ENCODE measurements at regions not wholly inside any gene's neighbourhood (a gene's known extent, or its start where the extent isn't known, plus 50 kb on each side); places are given as distances from the start of the nearest gene placed in this dataset.

DNA sequence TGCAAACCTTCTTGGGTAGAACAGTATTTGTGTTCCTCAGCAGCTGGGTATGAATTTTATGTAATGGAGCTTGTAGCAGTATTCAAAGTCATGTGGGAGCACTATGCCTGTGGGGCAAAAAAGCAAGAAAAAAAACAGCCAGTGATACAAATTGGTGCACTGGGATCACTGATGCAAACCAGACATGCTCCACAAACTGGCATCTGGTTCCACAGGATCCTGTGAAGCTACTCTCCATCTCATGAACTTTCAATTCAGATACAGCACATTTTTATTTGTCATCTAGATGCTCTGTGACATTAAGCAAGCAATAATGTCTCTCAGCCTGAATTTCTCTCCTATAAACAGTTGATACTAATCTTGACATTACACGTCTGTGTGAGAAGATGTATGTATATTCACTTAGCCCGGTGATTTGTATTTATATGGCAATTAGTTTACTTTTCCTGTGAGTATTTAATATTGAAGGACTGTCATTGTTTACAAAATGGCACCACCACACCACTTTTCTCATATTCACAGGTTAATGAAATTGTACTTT lies 208.5 kb upstream of the GRIA4 start:
- TF ChIP-seq FOXP2 (optimal IDR thresholded peaks at IDR 0.05; ENCODE audit: control extremely low read depth, extremely low read length, insufficient read depth) (no peak), POLR2AphosphoS5 (IDR thresholded peaks at IDR 0.05; ENCODE audit: borderline replicate concordance, low read depth, low read length) (no peak), EZH2 (IDR thresholded peaks at IDR 0.05) (no peak)
- Histone ChIP-seq H3K9me3 (ENCODE audit: low read depth, low read length) (no peaks in the 10 kb centered on the region), H3K9ac (ENCODE audit: insufficient read length) (no peak overlapping the region), H3K4me3 (no peak overlapping the region), H3K27ac (no peak overlapping the region), H3K36me3 (ENCODE audit: insufficient read depth, low read length) (no peaks in the 10 kb centered on the region)
- no peak for DNase-seq (ENCODE audit: low read depth, low spot score)

DNA sequence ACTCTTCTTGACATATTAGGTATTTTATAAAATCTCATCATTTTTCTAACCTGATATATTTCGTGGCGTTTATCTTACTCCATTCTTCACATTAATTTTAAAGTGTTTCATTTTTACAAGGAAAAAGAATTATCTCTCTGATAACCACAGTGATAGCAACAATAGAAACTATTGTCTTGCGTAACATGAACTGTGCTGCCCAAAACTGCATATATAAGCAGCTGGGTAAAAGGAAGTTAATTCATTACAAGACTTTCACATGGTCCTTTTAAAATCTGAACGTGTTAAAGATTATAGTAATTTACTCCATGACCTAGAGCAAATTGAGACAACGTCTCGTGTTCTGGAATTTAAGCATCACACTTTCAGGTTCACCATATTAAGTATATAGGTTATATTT lies 210.4 kb upstream of the GRIA4 start:
- Histone ChIP-seq H3K27ac (no peak overlapping the region), H3K9me3 (ENCODE audit: low read depth, low read length) (no peaks in the 10 kb centered on the region), H3K4me3 (no peak overlapping the region), H3K9ac (ENCODE audit: insufficient read length) (no peak overlapping the region), H3K36me3 (ENCODE audit: insufficient read depth, low read length) (no peaks in the 10 kb centered on the region)
- no peak for DNase-seq (ENCODE audit: low read depth, low spot score)
- TF ChIP-seq FOXP2 (optimal IDR thresholded peaks at IDR 0.05; ENCODE audit: control extremely low read depth, extremely low read length, insufficient read depth) (no peak), POLR2AphosphoS5 (IDR thresholded peaks at IDR 0.05; ENCODE audit: borderline replicate concordance, low read depth, low read length) (no peak), EZH2 (IDR thresholded peaks at IDR 0.05) (no peak)

DNA sequence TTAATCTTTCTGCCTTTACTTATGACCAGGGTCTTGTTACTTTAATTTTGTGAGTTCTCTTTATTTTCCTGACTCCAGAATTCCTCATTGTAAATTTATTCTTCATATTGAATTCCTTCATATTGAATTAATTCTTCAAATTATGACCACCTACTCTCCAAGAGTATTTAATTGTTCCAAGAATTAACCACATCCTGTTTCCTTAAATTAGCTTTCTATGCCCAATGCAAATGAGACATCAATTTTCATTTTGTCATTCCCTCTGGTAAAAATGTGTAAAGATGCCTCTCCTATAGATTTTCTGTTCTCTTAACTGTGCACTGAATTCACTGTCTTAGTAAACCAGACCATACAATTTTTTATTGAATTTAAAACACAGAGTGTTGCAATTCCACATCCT lies 211.2 kb upstream of the GRIA4 start:
- peak; percentile 51 for DNase-seq (ENCODE audit: low read depth, low spot score)
- Histone ChIP-seq H3K4me3 (no peak overlapping the region), H3K27ac (no peak overlapping the region), H3K36me3 (ENCODE audit: insufficient read depth, low read length) (no peaks in the 10 kb centered on the region), H3K9ac (ENCODE audit: insufficient read length) (no peak overlapping the region), H3K9me3 (ENCODE audit: low read depth, low read length) (no peaks in the 10 kb centered on the region)
- TF ChIP-seq FOXP2 (optimal IDR thresholded peaks at IDR 0.05; ENCODE audit: control extremely low read depth, extremely low read length, insufficient read depth) (no peak), EZH2 (IDR thresholded peaks at IDR 0.05) (no peak), POLR2AphosphoS5 (IDR thresholded peaks at IDR 0.05; ENCODE audit: borderline replicate concordance, low read depth, low read length) (no peak; the same call in 1 of the 2 replicates)

DNA sequence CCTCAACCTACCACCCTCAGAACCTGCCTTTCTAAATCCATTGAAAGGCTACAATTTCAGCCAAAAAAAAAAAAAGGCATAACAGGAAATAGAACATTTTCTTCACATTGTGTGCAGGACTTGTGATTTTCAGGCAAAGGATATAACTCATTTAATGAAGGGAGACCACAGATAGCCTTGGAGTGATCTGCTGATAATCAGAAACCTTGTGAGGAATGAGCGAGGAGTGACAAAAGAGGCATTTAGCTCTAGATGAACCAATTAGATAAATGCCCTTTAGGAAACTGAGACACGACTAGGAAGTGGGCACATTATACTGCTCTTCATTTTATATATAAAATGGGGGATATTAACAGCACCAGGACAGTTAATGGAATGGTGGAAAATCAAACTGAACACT lies 216.5 kb upstream of the GRIA4 start:
- no peaks in the 10 kb centered on the region for H3K36me3 ChIP-seq (ENCODE audit: insufficient read depth, low read length)
- no peak overlapping the region for H3K4me3 ChIP-seq
- no peak overlapping the region for H3K9ac ChIP-seq (ENCODE audit: insufficient read length)
- H3K9me3 ChIP-seq (ENCODE audit: low read depth, low read length): no peaks in the 10 kb centered on the region
- no peak for TF ChIP-seq POLR2AphosphoS5 (IDR thresholded peaks at IDR 0.05; ENCODE audit: borderline replicate concordance, low read depth, low read length)
- TF ChIP-seq FOXP2 (optimal IDR thresholded peaks at IDR 0.05; ENCODE audit: control extremely low read depth, extremely low read length, insufficient read depth): no peak
- TF ChIP-seq EZH2 (IDR thresholded peaks at IDR 0.05): no peak
- no peak overlapping the region for H3K27ac ChIP-seq
- no peak for DNase-seq (ENCODE audit: low read depth, low spot score)

DNA sequence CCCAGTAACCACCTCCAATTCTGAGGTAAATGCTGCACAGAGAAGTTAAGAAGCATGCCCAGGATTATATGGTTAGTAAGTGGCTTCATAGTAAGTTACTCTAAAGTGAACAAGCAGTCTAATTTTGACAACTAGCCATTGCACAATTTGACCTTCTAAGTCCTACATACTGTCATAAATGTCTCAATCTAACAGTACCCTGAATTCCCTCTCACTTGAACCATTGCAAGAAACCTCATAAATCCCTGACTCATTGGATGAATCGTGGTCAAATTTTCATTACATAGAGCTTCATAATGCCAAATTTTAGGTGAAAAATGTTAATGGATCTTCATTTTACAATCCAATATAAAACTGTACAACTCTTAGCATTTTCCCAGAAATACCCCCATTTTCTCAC lies 217.3 kb upstream of the GRIA4 start:
- Histone ChIP-seq H3K27ac (no peak overlapping the region), H3K36me3 (ENCODE audit: insufficient read depth, low read length) (no peaks in the 10 kb centered on the region), H3K4me3 (no peak overlapping the region), H3K9me3 (ENCODE audit: low read depth, low read length) (no peaks in the 10 kb centered on the region), H3K9ac (ENCODE audit: insufficient read length) (no peak overlapping the region)
- TF ChIP-seq POLR2AphosphoS5 (IDR thresholded peaks at IDR 0.05; ENCODE audit: borderline replicate concordance, low read depth, low read length): no peak
- TF ChIP-seq FOXP2 (optimal IDR thresholded peaks at IDR 0.05; ENCODE audit: control extremely low read depth, extremely low read length, insufficient read depth): no peak
- DNase-seq (ENCODE audit: low read depth, low spot score): no peak

DNA sequence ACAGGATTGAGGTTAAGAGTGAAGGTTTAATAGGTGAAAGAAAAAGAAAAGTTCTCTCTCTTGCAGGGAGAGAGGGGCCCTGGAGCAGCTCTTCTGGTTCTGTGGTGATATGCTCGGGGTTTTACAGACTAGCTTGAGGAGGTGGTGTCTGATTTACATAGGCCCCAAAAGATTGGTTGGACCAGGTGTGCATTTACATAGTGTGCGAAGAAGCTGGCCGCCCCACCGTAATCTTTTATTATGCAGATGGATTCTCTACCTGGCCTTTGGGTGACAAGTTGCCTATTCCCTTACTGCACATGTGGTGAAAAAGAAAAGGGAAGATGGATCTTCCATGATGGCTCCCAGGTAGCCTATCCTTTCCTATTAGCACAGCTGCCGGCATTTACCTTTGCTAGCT lies 219.9 kb upstream of the GRIA4 start:
- H3K36me3 ChIP-seq (ENCODE audit: insufficient read depth, low read length): no peaks in the 10 kb centered on the region
- no peak overlapping the region for H3K27ac ChIP-seq
- H3K4me3 ChIP-seq: no peak overlapping the region
- no peak overlapping the region for H3K9ac ChIP-seq (ENCODE audit: insufficient read length)
- TF ChIP-seq POLR2AphosphoS5 (IDR thresholded peaks at IDR 0.05; ENCODE audit: borderline replicate concordance, low read depth, low read length) (no peak), EZH2 (IDR thresholded peaks at IDR 0.05) (no peak), FOXP2 (optimal IDR thresholded peaks at IDR 0.05; ENCODE audit: control extremely low read depth, extremely low read length, insufficient read depth) (no peak)
- H3K9me3 ChIP-seq (ENCODE audit: low read depth, low read length): no peaks in the 10 kb centered on the region
- DNase-seq (ENCODE audit: low read depth, low spot score): no peak

DNA sequence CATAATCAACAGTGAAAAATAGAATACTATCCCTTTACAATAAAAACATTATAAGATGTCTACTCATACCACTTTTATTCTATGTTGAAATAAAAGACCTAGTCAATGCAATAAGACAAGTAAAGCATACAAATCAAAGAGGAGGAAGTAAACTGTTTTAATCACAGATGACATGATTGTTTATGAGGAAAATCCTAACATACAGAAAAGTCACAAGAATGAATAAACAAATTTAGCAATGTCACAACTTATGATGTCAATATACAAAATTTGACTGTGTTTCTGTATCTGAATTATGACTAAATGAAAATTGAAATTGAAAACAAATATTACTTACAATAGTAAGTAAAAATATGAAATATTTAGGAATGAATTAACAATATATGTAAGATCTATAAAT lies 221.9 kb upstream of the GRIA4 start:
- no peak overlapping the region for H3K9ac ChIP-seq (ENCODE audit: insufficient read length)
- no peak overlapping the region for H3K27ac ChIP-seq
- TF ChIP-seq FOXP2 (optimal IDR thresholded peaks at IDR 0.05; ENCODE audit: control extremely low read depth, extremely low read length, insufficient read depth): no peak
- no peak for TF ChIP-seq EZH2 (IDR thresholded peaks at IDR 0.05)
- no peak for TF ChIP-seq POLR2AphosphoS5 (IDR thresholded peaks at IDR 0.05; ENCODE audit: borderline replicate concordance, low read depth, low read length)
- no peak for DNase-seq (ENCODE audit: low read depth, low spot score)
- no peaks in the 10 kb centered on the region for H3K36me3 ChIP-seq (ENCODE audit: insufficient read depth, low read length)
- H3K4me3 ChIP-seq: no peak overlapping the region
- no peaks in the 10 kb centered on the region for H3K9me3 ChIP-seq (ENCODE audit: low read depth, low read length)

DNA sequence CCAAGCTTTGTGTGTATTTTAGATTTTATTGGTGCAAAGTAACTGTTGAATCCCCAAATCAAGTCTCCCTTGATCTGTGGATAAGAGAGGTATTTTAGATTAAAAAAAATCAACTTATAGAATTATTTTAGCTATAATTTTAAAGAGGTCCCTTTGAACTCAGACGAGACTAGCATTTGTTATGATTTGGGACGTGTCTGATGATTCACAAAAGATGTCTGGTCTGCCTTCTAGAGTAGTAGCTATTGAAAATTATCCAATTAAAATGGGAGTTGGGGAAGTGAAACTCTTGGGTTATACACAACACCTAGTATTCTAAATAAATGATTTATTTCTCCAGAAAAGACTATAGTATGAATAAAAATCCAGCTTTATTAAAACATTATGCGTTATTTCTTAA lies 227.9 kb upstream of the GRIA4 start:
- Histone ChIP-seq H3K4me3 (no peak overlapping the region), H3K9ac (ENCODE audit: insufficient read length) (no peak overlapping the region), H3K36me3 (ENCODE audit: insufficient read depth, low read length) (no peaks in the 10 kb centered on the region), H3K27ac (no peak overlapping the region), H3K9me3 (ENCODE audit: low read depth, low read length) (no peaks in the 10 kb centered on the region)
- TF ChIP-seq EZH2 (IDR thresholded peaks at IDR 0.05): no peak
- no peak for DNase-seq (ENCODE audit: low read depth, low spot score)

DNA sequence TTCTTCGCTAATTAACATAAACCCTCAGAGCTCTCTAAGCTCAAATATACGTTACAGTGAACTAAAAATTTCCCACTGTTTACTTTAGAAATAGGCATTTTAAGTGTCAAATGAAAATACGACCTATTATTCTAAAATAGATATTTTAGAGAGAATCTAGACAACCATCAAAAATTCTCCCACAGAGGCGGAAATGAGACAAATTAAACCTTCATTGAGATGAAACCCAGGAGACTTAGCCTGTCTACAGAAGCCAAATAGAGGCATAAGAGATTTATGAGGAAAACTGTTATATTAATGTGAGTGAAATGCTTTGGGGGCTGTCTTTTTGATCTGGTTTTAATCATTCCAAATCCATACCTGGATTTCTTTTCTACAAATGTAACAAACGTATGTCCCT lies 232.0 kb upstream of the GRIA4 start:
- TF ChIP-seq EZH2 (IDR thresholded peaks at IDR 0.05) (no peak), FOXP2 (optimal IDR thresholded peaks at IDR 0.05; ENCODE audit: control extremely low read depth, extremely low read length, insufficient read depth) (no peak), POLR2AphosphoS5 (IDR thresholded peaks at IDR 0.05; ENCODE audit: borderline replicate concordance, low read depth, low read length) (no peak)
- Histone ChIP-seq H3K4me3 (no peak overlapping the region), H3K9ac (ENCODE audit: insufficient read length) (no peak overlapping the region), H3K36me3 (ENCODE audit: insufficient read depth, low read length) (no peaks in the 10 kb centered on the region), H3K9me3 (ENCODE audit: low read depth, low read length) (no peaks in the 10 kb centered on the region), H3K27ac (no peak overlapping the region)
- DNase-seq (ENCODE audit: low read depth, low spot score): no peak
